Cardiac muscle cell (in vitro differentiated cells and primary cell): ENCODE measurements at regions not wholly inside any gene's neighbourhood (a gene's known extent, or its start where the extent isn't known, plus 50 kb on each side); places are given as distances from the start of the nearest gene placed in this dataset.

Source experiments
- DNase-seq, 2 donors: peaks; one replicate each; pipeline versions ENCODE4 v3.0.0 to v3.0.0-alpha.2; 2010 to 2017; ENCODE audit warnings: low read depth in 1 of 2, low spot score in 1 of 2
- H3K27ac ChIP-seq: fragments of 200-600 bp; sonication (generic); 2 replicates; pipeline ENCODE4 v1.5.1; 2016
- H3K27me3 ChIP-seq: fragments of 200-600 bp; sonication (generic); 2 replicates; pipeline ENCODE4 v1.6.0; 2016; ENCODE audit warnings: control low read depth
- H3K36me3 ChIP-seq: fragments of 200-600 bp; sonication (generic); 2 replicates; pipeline ENCODE4 v1.5.1; 2016; ENCODE audit warnings: control low read depth
- H3K4me1 ChIP-seq: fragments of 200-600 bp; sonication (generic); 2 replicates; pipeline ENCODE4 v1.8.1; 2017; ENCODE audit warnings: low read depth, mild to moderate bottlenecking, mixed run types
- H3K4me3 ChIP-seq: fragments of 200-600 bp; sonication (generic); 2 replicates; pipeline ENCODE4 v1.5.1; 2016; ENCODE audit warnings: mild to moderate bottlenecking
- H3K9me3 ChIP-seq: fragments of 200-600 bp; sonication (generic); 2 replicates; pipeline ENCODE4 v1.5.1; 2017; ENCODE audit warnings: low read depth, mild to moderate bottlenecking, control low read depth
- CTCF ChIP-seq: IDR thresholded peaks from 2 replicates; pipeline ENCODE4 v1.5.1; 2012; ENCODE audit warnings: low read depth, mild to moderate bottlenecking, low read length

GRCh38 chr2:5592916-5593315, 99.3 kb upstream of the SOX11 start:
- no peak for DNase-seq
- Histone ChIP-seq H3K27ac (no peak overlapping the region), H3K9me3 (no peaks in the 10 kb centered on the region), H3K4me3 (no peak overlapping the region), H3K4me1 (peaks cover 3% of the 10 kb centered on the region), H3K27me3 (no peaks in the 10 kb centered on the region), H3K36me3 (no peaks in the 10 kb centered on the region)
- TF ChIP-seq CTCF, result no peak

DNA sequence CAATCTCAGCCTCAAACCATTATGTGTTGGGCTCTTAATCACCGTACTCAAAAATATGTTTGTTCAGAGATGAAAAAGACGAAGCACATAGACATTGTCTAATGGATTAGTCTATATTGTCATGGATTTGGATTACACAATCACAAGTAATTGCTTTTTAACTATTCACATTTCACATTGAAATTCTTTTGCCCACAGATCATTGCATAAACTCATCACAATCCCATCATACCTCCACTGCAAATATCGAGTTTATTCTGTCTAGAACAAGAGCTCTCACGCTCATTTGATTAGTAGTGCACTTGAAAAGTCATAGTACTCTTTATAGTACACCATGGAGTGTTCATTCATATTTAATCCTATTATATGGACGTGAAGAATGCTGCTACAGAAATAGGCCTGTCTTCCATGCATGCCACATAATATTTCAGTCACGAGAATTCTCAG, 97.9 kb upstream of the SOX11 start:
- H3K36me3 ChIP-seq, result no peaks in the 10 kb centered on the region
- TF ChIP-seq CTCF, result no peak
- H3K4me1 ChIP-seq, result peaks cover 3% of the 10 kb centered on the region
- no peak overlapping the region for H3K27ac ChIP-seq
- no peak overlapping the region for H3K4me3 ChIP-seq
- DNase-seq, result no peak
- H3K27me3 ChIP-seq, result no peaks in the 10 kb centered on the region
- no peaks in the 10 kb centered on the region for H3K9me3 ChIP-seq

- H3K9me3 ChIP-seq, result no peaks in the 10 kb centered on the region
- no peak for DNase-seq
- no peaks in the 10 kb centered on the region for H3K36me3 ChIP-seq
- H3K27ac ChIP-seq, result no peak overlapping the region
- no peak overlapping the region for H3K4me3 ChIP-seq
- H3K4me1 ChIP-seq, result no peaks in the 10 kb centered on the region
- TF ChIP-seq CTCF, result no peak
- H3K27me3 ChIP-seq, result no peaks in the 10 kb centered on the region
Measured at GRCh38 chr2:5596868-5597267, 95.3 kb upstream of the SOX11 start.

GRCh38 chr2:5598156-5598555, 94.0 kb upstream of the SOX11 start:
- no peak overlapping the region for H3K4me3 ChIP-seq
- no peak for TF ChIP-seq CTCF
- H3K27ac ChIP-seq, result no peak overlapping the region
- no peaks in the 10 kb centered on the region for H3K27me3 ChIP-seq
- no peaks in the 10 kb centered on the region for H3K9me3 ChIP-seq
- H3K36me3 ChIP-seq, result no peaks in the 10 kb centered on the region
- no peak for DNase-seq
- H3K4me1 ChIP-seq, result no peaks in the 10 kb centered on the region

DNA sequence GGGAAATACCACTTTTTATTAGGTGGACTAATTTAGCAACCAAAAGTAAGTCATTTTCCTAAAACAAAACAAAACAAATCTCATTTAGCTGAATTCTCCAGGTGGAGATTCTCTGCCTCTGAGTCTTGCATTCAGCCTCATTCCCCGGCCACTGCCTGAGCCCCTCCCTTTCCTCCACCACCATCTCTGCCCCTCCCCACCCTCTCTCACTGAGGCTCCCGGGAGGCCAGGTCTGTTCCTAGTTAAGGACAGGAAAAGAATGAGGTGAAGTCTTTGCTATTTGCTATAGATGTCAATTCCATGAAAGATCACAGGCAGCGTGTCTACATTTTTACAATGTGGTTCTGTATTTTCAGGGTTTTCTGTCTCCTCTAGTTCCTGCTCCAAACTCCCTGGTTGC, 83.0 kb upstream of the SOX11 start:
- Histone ChIP-seq H3K27ac (no peak overlapping the region), H3K4me1 (peaks cover 4% of the 10 kb centered on the region), H3K27me3 (no peaks in the 10 kb centered on the region), H3K4me3 (no peak overlapping the region), H3K9me3 (no peaks in the 10 kb centered on the region), H3K36me3 (no peaks in the 10 kb centered on the region)
- no peak for DNase-seq
- no peak for TF ChIP-seq CTCF

- Histone ChIP-seq H3K9me3 (no peaks in the 10 kb centered on the region), H3K27ac (no peak overlapping the region), H3K4me3 (no peak overlapping the region), H3K36me3 (no peaks in the 10 kb centered on the region), H3K27me3 (no peaks in the 10 kb centered on the region), H3K4me1 (peaks cover 4% of the 10 kb centered on the region)
- no peak for DNase-seq
- no peak for TF ChIP-seq CTCF
Measured at GRCh38 chr2:5612666-5613065, 79.5 kb upstream of the SOX11 start.
